ENCODE measurements at regions not wholly inside any gene's neighbourhood (a gene's known extent, or its start where the extent isn't known, plus 50 kb on each side); places are given as distances from the start of the nearest gene placed in this dataset.

DNA sequence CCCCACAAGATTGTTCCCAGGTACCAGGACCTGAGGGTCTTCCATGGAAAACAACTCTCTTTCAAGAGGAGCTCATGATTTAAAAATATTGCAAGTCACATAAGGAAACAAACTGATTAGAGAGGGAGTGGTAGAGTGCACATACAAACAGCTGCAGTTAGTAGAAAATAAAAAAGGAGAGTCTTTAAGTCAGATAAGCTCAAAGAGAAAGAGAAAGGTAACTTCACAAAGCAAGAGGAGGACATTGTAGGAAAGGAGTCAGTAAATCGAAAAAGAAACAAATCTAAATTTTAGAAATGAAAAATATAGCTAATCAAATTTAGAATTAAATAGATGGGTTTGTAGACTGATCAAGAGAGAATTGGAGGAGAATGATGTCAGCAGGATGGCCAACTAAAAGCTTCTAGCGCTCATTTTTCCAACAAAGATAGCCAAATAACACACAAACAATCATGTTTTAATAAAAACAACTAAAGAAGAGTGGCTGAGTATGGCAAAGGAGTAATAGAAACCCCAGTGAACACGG is 86.1 kb upstream of the CD53 start:
- no peak overlapping the region for H3K4ac ChIP-seq (ENCODE audit: low read depth, low read length)

More for the DNA sequence above, 86.1 kb upstream of the CD53 start:
- no peak overlapping the region for H2BK12ac ChIP-seq (ENCODE audit: insufficient read length, low read depth, low read length)
- H3K79me1 ChIP-seq (ENCODE audit: insufficient read depth, low read depth, low read length, poor library complexity, severe bottlenecking), result no peaks in the 10 kb centered on the region
- H3T11ph ChIP-seq (ENCODE audit: low read length), result no peak overlapping the region
- H2BK5ac ChIP-seq (ENCODE audit: insufficient read length, low read length), result no peak overlapping the region
- H2AK5ac ChIP-seq (ENCODE audit: insufficient read length, low read length), result no peak overlapping the region
- Mint-ChIP-seq H3K4me1 (no peaks in the 10 kb centered on the region), H3K4me3 (no peak overlapping the region), H3K27me3 (ENCODE audit: low read depth) (peaks cover 37% of the 10 kb centered on the region), H3K27ac (no peak overlapping the region), H3K9me3 (peaks cover 15 to 23% of the 10 kb centered on the region in 2 experiments; a peak in 4 of 5 replicates), H3K36me3 (ENCODE audit: insufficient read depth in 1 of 3, low read depth in 3 of 3) (no peaks in the 10 kb centered on the region)
- no peaks in the 10 kb centered on the region for H3K27me3 ChIP-seq (ENCODE audit: insufficient read depth, low read length)
- no peak overlapping the region for H4K5ac ChIP-seq (ENCODE audit: insufficient read length, low read depth, low read length)
- DNase-seq, result no peak
- no peak overlapping the region for H2BK15ac ChIP-seq (ENCODE audit: low read depth, low read length)
- H4K20me1 ChIP-seq (ENCODE audit: control insufficient read depth, insufficient read depth, insufficient read length), result no peaks in the 10 kb centered on the region
- no peak overlapping the region for H2BK20ac ChIP-seq (ENCODE audit: low read depth, low read length, poor library complexity, severe bottlenecking)
- no peak overlapping the region for H3K27ac ChIP-seq (ENCODE audit: insufficient read length, low read depth, low read length)
- H3K56ac ChIP-seq (ENCODE audit: insufficient read length, low read depth, low read length), result no peak overlapping the region
- no peak overlapping the region for H3K4me2 ChIP-seq (ENCODE audit: insufficient read depth, insufficient read length, low read length)
- H4K8ac ChIP-seq (replicated peaks; ENCODE audit: insufficient read length, low read depth, low read length), result no peak overlapping the region
- no peaks in the 10 kb centered on the region for H3K9me3 ChIP-seq (ENCODE audit: control insufficient read depth, low read depth, low read length)
- no CpG with 5 or more reads among the region's 3 CpGs for WGBS (ENCODE audit: extremely low coverage, insufficient read length, low lambda C conversion rate)
- no peak overlapping the region for H4K91ac ChIP-seq (ENCODE audit: insufficient read length, low read depth, low read length)
- no peak overlapping the region for H3K14ac ChIP-seq (ENCODE audit: insufficient read depth, low read length)
- TF ChIP-seq, protein P1, sequence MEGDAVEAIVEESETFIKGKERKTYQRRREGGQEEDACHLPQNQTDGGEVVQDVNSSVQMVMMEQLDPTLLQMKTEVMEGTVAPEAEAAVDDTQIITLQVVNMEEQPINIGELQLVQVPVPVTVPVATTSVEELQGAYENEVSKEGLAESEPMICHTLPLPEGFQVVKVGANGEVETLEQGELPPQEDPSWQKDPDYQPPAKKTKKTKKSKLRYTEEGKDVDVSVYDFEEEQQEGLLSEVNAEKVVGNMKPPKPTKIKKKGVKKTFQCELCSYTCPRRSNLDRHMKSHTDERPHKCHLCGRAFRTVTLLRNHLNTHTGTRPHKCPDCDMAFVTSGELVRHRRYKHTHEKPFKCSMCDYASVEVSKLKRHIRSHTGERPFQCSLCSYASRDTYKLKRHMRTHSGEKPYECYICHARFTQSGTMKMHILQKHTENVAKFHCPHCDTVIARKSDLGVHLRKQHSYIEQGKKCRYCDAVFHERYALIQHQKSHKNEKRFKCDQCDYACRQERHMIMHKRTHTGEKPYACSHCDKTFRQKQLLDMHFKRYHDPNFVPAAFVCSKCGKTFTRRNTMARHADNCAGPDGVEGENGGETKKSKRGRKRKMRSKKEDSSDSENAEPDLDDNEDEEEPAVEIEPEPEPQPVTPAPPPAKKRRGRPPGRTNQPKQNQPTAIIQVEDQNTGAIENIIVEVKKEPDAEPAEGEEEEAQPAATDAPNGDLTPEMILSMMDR (conservative IDR thresholded peaks at IDR 0.05), result no peak
- H3K9ac ChIP-seq (ENCODE audit: extremely low read depth, insufficient read length, low read length), result no peak overlapping the region
- H3K79me2 ChIP-seq (ENCODE audit: insufficient read depth, low read length), result no peaks in the 10 kb centered on the region
- no peak overlapping the region for H2BK120ac ChIP-seq (ENCODE audit: low read depth, low read length, poor library complexity, severe bottlenecking)
- H3K23me2 ChIP-seq (ENCODE audit: insufficient read length, low read depth, low read length, poor library complexity, severe bottlenecking), result no peaks in the 10 kb centered on the region
- H3K4me1 ChIP-seq (ENCODE audit: insufficient read depth, low read length), result no peaks in the 10 kb centered on the region
- H3K23ac ChIP-seq (ENCODE audit: insufficient read length, low read depth, low read length), result no peak overlapping the region
- H3K18ac ChIP-seq (ENCODE audit: insufficient read length, low read depth, low read length), result no peak overlapping the region
- no peak overlapping the region for H2AFZ ChIP-seq (ENCODE audit: low read length)
